ENCODE measurements at regions not wholly inside any gene's neighbourhood (a gene's known extent, or its start where the extent isn't known, plus 50 kb on each side); places are given as distances from the start of the nearest gene placed in this dataset.

DNA sequence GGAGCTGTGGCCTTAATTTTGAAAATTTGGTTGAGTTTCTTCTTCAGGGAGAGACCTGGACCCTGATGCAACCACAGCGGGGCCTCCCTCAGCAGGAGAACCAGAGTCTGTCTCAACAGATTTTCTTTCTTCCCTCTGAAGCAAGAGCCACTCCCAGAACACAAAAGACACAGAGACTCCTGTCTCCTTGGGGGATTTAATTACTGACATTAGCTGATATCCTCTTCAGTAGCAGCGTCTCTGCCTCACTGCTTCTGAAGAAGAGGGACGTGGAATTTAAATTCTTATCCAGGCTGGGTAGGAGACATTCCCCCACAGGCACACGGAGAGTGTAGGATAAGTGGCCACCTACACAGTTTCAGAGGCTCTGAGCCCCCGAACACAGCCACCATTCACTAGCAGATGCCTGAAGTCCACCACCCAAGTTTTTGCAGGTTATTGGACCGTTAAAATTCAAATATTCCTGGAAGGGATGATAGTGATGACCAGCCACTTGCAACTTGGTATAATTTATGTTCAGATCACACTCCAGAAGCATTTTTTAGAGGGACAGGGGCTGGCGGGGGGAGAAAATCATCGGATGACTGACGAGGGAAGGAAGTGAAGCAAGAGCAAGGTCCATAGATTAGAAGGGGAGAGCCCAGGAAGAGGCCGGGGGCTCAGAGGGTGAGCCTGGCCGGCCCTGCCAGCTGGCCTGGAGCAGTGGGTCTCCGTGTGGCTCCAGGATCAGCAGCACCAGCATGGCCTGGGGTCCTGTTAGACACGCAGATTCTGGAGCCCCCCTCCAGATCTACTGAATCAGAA lies 109.7 kb downstream of the BDH1 start:
- H4K5ac ChIP-seq (ENCODE audit: insufficient read length, low read depth, low read length) = no peak overlapping the region
- no peak for DNase-seq (ENCODE audit: low read depth in 1 of 2, low spot score in 2 of 2)
- no peak overlapping the region for H2BK5ac ChIP-seq (ENCODE audit: low read depth, low read length)
- H2BK20ac ChIP-seq (ENCODE audit: low read length) = no peak overlapping the region
- H3K18ac ChIP-seq (ENCODE audit: extremely low read depth, low read length) = no peak overlapping the region
- CTCF ChIA-PET (ENCODE audit: partially characterized antibody) = interaction anchor here (1.3 kb wide), 2 partner anchors 20 to 190 kb away, joined by 4 read pairs; no protein-coding TSS in a partner anchor
- no peak overlapping the region for H3K4ac ChIP-seq (replicated peaks; ENCODE audit: insufficient read length, low read depth, low read length)
- peaks cover 0 to 4% (median under 1%) of the 10 kb centered on the region in 4 experiments; a peak in 1 of 7 replicates for H3K4me1 ChIP-seq (replicated peaks in 1 of 4; ENCODE audit: control insufficient read depth in 3 of 4, insufficient read depth in 4 of 4, low read length in 3 of 4)
- H2AFZ ChIP-seq (ENCODE audit: low read length) = no peak overlapping the region
- no peak overlapping the region for H3K23ac ChIP-seq (ENCODE audit: insufficient read length)
- no peak overlapping the region for H3K14ac ChIP-seq (ENCODE audit: insufficient read length)
- POLR2A ChIA-PET (ENCODE audit: partially characterized antibody) = interaction anchor here (0.9 kb wide), 1 partner anchor 24 kb away, joined by 3 read pairs; no protein-coding TSS in a partner anchor
- H3K27me3 ChIP-seq (replicated peaks in 1 of 4; ENCODE audit: control insufficient read depth in 3 of 4, extremely low read depth in 1 of 4, insufficient read depth in 3 of 4, low read length in 3 of 4) = no peaks in the 10 kb centered on the region
- H3K27ac ChIP-seq (ENCODE audit: low read depth, low read length) = no peak overlapping the region
- no peak overlapping the region for H2BK12ac ChIP-seq (ENCODE audit: low read depth, low read length)
- H2BK120ac ChIP-seq (replicated peaks; ENCODE audit: low read depth, low read length) = no peak overlapping the region
- H2AK5ac ChIP-seq (ENCODE audit: low read depth, low read length) = no peak overlapping the region
- H3K9ac ChIP-seq (replicated peaks in 1 of 4; ENCODE audit: extremely low read depth in 1 of 4, low read depth in 3 of 4, low read length in 3 of 4) = no peak overlapping the region
- WGBS, 2 experiments (ENCODE audit: extremely low coverage in 1 of 2, insufficient coverage in 1 of 2, insufficient read length in 1 of 2, insufficient replicate concordance in 2 of 2, low coverage in 1 of 2, low lambda C conversion rate in 2 of 2, missing lambda C conversion rate in 1 of 2) = 85% methylated on average over 12 of the region's 13 CpGs; no CpG with 5 or more reads in 1 of the 2 experiments
- H4K20me1 ChIP-seq (replicated peaks in 1 of 2; ENCODE audit: control insufficient read depth in 1 of 2, insufficient read depth in 2 of 2, low read length in 2 of 2) = no peaks in the 10 kb centered on the region
- no peaks in the 10 kb centered on the region for H3K9me3 ChIP-seq (ENCODE audit: insufficient read depth in 2 of 2, low read depth in 1 of 2, low read length in 1 of 2)
- H3K79me1 ChIP-seq (ENCODE audit: low read depth, low read length) = no peaks in the 10 kb centered on the region
- no peak overlapping the region for H2BK15ac ChIP-seq (ENCODE audit: low read length)
- no peaks in the 10 kb centered on the region for H3K23me2 ChIP-seq (ENCODE audit: low read depth, low read length)
- no peak overlapping the region for H4K91ac ChIP-seq (replicated peaks; ENCODE audit: insufficient read length, low read length)
- FAIRE-seq = no peak
- no peak overlapping the region for H3K56ac ChIP-seq (replicated peaks; ENCODE audit: insufficient read length, low read depth, low read length)
- H3K4me3 ChIP-seq (ENCODE audit: extremely low read depth in 1 of 4, insufficient read depth in 2 of 4, low read depth in 3 of 4, low read length in 4 of 4) = no peak overlapping the region
- H3K79me2 ChIP-seq (ENCODE audit: control insufficient read depth in 1 of 2, insufficient read depth in 2 of 2, low read length in 2 of 2) = no peaks in the 10 kb centered on the region
- no peaks in the 10 kb centered on the region for H3K36me3 ChIP-seq (ENCODE audit: control insufficient read depth in 2 of 4, insufficient read depth in 4 of 4, low read length in 3 of 4)
- no peak overlapping the region for H4K8ac ChIP-seq (ENCODE audit: extremely low read depth, insufficient read depth, low read length)
- no peak overlapping the region for H3K4me2 ChIP-seq (ENCODE audit: insufficient read depth in 1 of 2, low read depth in 2 of 2, low read length in 2 of 2)
- TF ChIP-seq KDM5A (IDR thresholded peaks at IDR 0.05; ENCODE audit: low read length) = no peak
- no peak for TF ChIP-seq YY1 (IDR thresholded peaks at IDR 0.05; ENCODE audit: low read depth, low read length)
- TF ChIP-seq, protein P1, sequence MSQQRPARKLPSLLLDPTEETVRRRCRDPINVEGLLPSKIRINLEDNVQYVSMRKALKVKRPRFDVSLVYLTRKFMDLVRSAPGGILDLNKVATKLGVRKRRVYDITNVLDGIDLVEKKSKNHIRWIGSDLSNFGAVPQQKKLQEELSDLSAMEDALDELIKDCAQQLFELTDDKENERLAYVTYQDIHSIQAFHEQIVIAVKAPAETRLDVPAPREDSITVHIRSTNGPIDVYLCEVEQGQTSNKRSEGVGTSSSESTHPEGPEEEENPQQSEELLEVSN (IDR thresholded peaks at IDR 0.05) = no peak
- no peak for TF ChIP-seq ATF2 (IDR thresholded peaks at IDR 0.05; ENCODE audit: low read length)
- TF ChIP-seq EGR1 (IDR thresholded peaks at IDR 0.05; ENCODE audit: borderline replicate concordance, low read depth, low read length) = no peak
- TF ChIP-seq ATF3 (IDR thresholded peaks at IDR 0.05; ENCODE audit: insufficient read depth, low read depth, low read length) = no peak
- no peak for TF ChIP-seq HDAC6 (IDR thresholded peaks at IDR 0.05; ENCODE audit: low read depth, low read length)
- no peak for TF ChIP-seq RFX5 (IDR thresholded peaks at IDR 0.05; ENCODE audit: borderline replicate concordance, low read depth, low read length)
- no peak for TF ChIP-seq NRF1 (IDR thresholded peaks at IDR 0.05; ENCODE audit: low read depth, low read length)
- no peak for TF ChIP-seq SIX5 (IDR thresholded peaks at IDR 0.05; ENCODE audit: low read depth, low read length)

Measured in H1 (cell line).